ENCODE measurements at regions not wholly inside any gene's neighbourhood (a gene's known extent, or its start where the extent isn't known, plus 50 kb on each side); places are given as distances from the start of the nearest gene placed in this dataset.

- TF ChIP-seq MGA (IDR thresholded peaks at IDR 0.05): no peak
- no peak for TF ChIP-seq HCFC1 (IDR thresholded peaks at IDR 0.05; ENCODE audit: low read depth, low read length)
- no peak for TF ChIP-seq ZNF707 (CRISPR knock-in tag; conservative IDR thresholded peaks at IDR 0.05)
- TF ChIP-seq HDAC3 (IDR thresholded peaks at IDR 0.05; ENCODE audit: borderline replicate concordance, partially characterized antibody): no peak
- TF ChIP-seq ZNF583 (CRISPR knock-in tag; IDR thresholded peaks at IDR 0.05): no peak
- no peak for TF ChIP-seq ZNF717 (CRISPR knock-in tag; IDR thresholded peaks at IDR 0.05)
- TF ChIP-seq ZFP91 (CRISPR knock-in tag; IDR thresholded peaks at IDR 0.05): no peak
- TF ChIP-seq BCLAF1 (IDR thresholded peaks at IDR 0.05; ENCODE audit: borderline replicate concordance in 1 of 2, control insufficient read depth in 1 of 2, low read depth in 2 of 2, low read length in 1 of 2): no peak
- no peak for TF ChIP-seq SIX5 (IDR thresholded peaks at IDR 0.05; ENCODE audit: borderline replicate concordance in 1 of 2, insufficient read depth in 1 of 2, low read depth in 1 of 2, low read length in 2 of 2)
- TF ChIP-seq KDM2B (CRISPR knock-in tag; IDR thresholded peaks at IDR 0.05): no peak
- TF ChIP-seq CCAR2 (IDR thresholded peaks at IDR 0.05; ENCODE audit: low read depth, low read length): no peak
These were observed 72.1 kb upstream of the PLAAT1 start (continued) for GRCh38 chr3:193168931-193169330.
